ENCODE measurements at regions not wholly inside any gene's neighbourhood (a gene's known extent, or its start where the extent isn't known, plus 50 kb on each side); places are given as distances from the start of the nearest gene placed in this dataset.

DNA sequence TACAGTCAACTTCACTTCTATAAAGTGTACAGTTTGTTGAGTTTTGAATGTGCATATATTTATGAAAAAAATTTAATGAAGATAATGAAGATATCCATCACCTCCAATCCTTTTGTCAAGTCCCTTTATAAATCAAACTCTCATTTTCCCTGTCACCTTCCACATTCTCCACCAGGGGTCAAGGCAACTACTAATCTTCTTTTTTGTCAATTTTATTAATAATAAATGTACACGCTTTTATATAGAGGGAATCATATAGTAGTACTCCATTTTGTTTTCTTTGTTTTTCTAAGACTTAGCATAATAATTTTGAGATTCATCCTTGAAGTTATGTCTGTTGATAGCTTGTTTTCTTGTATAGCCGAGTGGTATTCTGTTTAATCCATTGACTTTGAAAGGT is 1594.2 kb upstream of the PRMT6 start:
- no peak for TF ChIP-seq PRPF4 (IDR thresholded peaks at IDR 0.05; ENCODE audit: low read depth, low read length, poor library complexity, severe bottlenecking)
- no peak for TF ChIP-seq SP140L (CRISPR knock-in tag; IDR thresholded peaks at IDR 0.05; ENCODE audit: borderline replicate concordance)
- no peak for TF ChIP-seq ZEB1 (IDR thresholded peaks at IDR 0.05; ENCODE audit: insufficient replicate concordance, low read depth)
- no peak for TF ChIP-seq CTCF (CRISPR knock-in tag; IDR thresholded peaks at IDR 0.05)
- TF ChIP-seq RAD21 (CRISPR knock-in tag; IDR thresholded peaks at IDR 0.05) = no peak
- no peak for TF ChIP-seq PHF21A (CRISPR knock-in tag; IDR thresholded peaks at IDR 0.05)
- TF ChIP-seq, protein P1, sequence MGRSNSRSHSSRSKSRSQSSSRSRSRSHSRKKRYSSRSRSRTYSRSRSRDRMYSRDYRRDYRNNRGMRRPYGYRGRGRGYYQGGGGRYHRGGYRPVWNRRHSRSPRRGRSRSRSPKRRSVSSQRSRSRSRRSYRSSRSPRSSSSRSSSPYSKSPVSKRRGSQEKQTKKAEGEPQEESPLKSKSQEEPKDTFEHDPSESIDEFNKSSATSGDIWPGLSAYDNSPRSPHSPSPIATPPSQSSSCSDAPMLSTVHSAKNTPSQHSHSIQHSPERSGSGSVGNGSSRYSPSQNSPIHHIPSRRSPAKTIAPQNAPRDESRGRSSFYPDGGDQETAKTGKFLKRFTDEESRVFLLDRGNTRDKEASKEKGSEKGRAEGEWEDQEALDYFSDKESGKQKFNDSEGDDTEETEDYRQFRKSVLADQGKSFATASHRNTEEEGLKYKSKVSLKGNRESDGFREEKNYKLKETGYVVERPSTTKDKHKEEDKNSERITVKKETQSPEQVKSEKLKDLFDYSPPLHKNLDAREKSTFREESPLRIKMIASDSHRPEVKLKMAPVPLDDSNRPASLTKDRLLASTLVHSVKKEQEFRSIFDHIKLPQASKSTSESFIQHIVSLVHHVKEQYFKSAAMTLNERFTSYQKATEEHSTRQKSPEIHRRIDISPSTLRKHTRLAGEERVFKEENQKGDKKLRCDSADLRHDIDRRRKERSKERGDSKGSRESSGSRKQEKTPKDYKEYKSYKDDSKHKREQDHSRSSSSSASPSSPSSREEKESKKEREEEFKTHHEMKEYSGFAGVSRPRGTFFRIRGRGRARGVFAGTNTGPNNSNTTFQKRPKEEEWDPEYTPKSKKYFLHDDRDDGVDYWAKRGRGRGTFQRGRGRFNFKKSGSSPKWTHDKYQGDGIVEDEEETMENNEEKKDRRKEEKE (IDR thresholded peaks at IDR 0.05) = no peak
- no peak for TF ChIP-seq ARHGAP35 (CRISPR knock-in tag; IDR thresholded peaks at IDR 0.05; ENCODE audit: borderline replicate concordance)
- TF ChIP-seq U2AF1 (optimal IDR thresholded peaks at IDR 0.05; ENCODE audit: low read depth, low read length) = no peak
- TF ChIP-seq POLR2AphosphoS5 (IDR thresholded peaks at IDR 0.05; ENCODE audit: low read depth, low read length) = no peak
- no peak for TF ChIP-seq RFX5 (IDR thresholded peaks at IDR 0.05; ENCODE audit: low read depth, low read length)
- TF ChIP-seq, protein P2, sequence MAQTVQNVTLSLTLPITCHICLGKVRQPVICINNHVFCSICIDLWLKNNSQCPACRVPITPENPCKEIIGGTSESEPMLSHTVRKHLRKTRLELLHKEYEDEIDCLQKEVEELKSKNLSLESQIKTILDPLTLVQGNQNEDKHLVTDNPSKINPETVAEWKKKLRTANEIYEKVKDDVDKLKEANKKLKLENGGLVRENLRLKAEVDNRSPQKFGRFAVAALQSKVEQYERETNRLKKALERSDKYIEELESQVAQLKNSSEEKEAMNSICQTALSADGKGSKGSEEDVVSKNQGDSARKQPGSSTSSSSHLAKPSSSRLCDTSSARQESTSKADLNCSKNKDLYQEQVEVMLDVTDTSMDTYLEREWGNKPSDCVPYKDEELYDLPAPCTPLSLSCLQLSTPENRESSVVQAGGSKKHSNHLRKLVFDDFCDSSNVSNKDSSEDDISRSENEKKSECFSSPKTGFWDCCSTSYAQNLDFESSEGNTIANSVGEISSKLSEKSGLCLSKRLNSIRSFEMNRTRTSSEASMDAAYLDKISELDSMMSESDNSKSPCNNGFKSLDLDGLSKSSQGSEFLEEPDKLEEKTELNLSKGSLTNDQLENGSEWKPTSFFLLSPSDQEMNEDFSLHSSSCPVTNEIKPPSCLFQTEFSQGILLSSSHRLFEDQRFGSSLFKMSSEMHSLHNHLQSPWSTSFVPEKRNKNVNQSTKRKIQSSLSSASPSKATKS (CRISPR knock-in tag; IDR thresholded peaks at IDR 0.05) = no peak
